K562 (cell line): ENCODE measurements at regions not wholly inside any gene's neighbourhood (a gene's known extent, or its start where the extent isn't known, plus 50 kb on each side); places are given as distances from the start of the nearest gene placed in this dataset.

Source experiments
- ATF3 ChIP-seq, 2 experiments: fragments of 450-650 bp in 1 of 2; sonication (generic) in 1 of 2; formaldehyde crosslinking in 1 of 2; IDR thresholded peaks in 1 of 2; conservative IDR thresholded peaks in 1 of 2; 2 replicates each; pipeline versions ENCODE4 v1.6.1 to v1.8.1; 2016 to 2023; ENCODE audit warnings: mild to moderate bottlenecking in 2 of 2, moderate library complexity in 2 of 2, inconsistent platforms in 1 of 2, missing genetic modification reagents in 1 of 2
- ATF7 ChIP-seq: fragments of 450-650 bp; IDR thresholded peaks from 2 replicates; pipeline ENCODE4 v1.7.1; 2014; ENCODE audit warnings: mild to moderate bottlenecking, moderate library complexity
- CREB5 ChIP-seq: fragments of 250-450 bp; sonication (Bioruptor Pico); IDR thresholded peaks from 2 replicates; pipeline ENCODE4 v1.5.0; 2020; ENCODE audit warnings: mild to moderate bottlenecking
- DMBX1 ChIP-seq: fragments of 250-450 bp; sonication (Bioruptor Pico); IDR thresholded peaks from 2 replicates; pipeline ENCODE4 v1.8.0; 2022; ENCODE audit warnings: inconsistent platforms, mild to moderate bottlenecking, moderate library complexity, borderline replicate concordance
- DPF2 ChIP-seq: fragments of 450-650 bp; IDR thresholded peaks from 2 replicates; pipeline ENCODE4 v1.6.1; 2016
- NCOA6 ChIP-seq: fragments of 450-650 bp; IDR thresholded peaks from 2 replicates; pipeline ENCODE4 v1.6.1; 2017; ENCODE audit warnings: mild to moderate bottlenecking
- PHB2 ChIP-seq: fragments of 450-650 bp; IDR thresholded peaks from 2 replicates; pipeline ENCODE4 v1.6.1; 2017; ENCODE audit warnings: low read depth
- PHF21A ChIP-seq: fragments of 450-650 bp; IDR thresholded peaks from 2 replicates; pipeline ENCODE4 v1.6.1; 2017; ENCODE audit warnings: low read depth, borderline replicate concordance
- RFX5 ChIP-seq: IDR thresholded peaks from 2 replicates; pipeline ENCODE4 v1.6.1; 2011; ENCODE audit warnings: low read depth, mild to moderate bottlenecking, improper control_type of control experiment, low read length
- SNIP1 ChIP-seq: fragments of 450-650 bp; IDR thresholded peaks from 2 replicates; pipeline ENCODE4 v1.7.1; 2017; ENCODE audit warnings: low read depth, mild to moderate bottlenecking
- WHSC1 ChIP-seq: IDR thresholded peaks from one replicate; pipeline ENCODE4 v1.6.1; 2012; ENCODE audit warnings: low read length, control low read depth, inconsistent platforms
- ZNF586 ChIP-seq: fragments of 450-650 bp; formaldehyde crosslinking; conservative IDR thresholded peaks from 2 replicates; pipeline ENCODE4 v1.4.0; 2020; ENCODE audit warnings: mild to moderate bottlenecking, moderate library complexity
- ZNF778 ChIP-seq: fragments of 450-650 bp; formaldehyde crosslinking; IDR thresholded peaks from 2 replicates; pipeline ENCODE4 v1.4.0; 2020; ENCODE audit warnings: mild to moderate bottlenecking, moderate library complexity
- TF ChIP-seq, protein P1 (sequence below): fragments of 450-650 bp; IDR thresholded peaks from 2 replicates; pipeline ENCODE4 v1.6.1; 2016; ENCODE audit warnings: low read depth
- TF ChIP-seq, protein P2 (sequence below): fragments of 200-800 bp; sonication (Bioruptor generic); IDR thresholded peaks from 2 replicates; pipeline ENCODE4 v1.6.1; 2017; ENCODE audit warnings: missing genetic modification characterization, missing compliant biosample characterization

DNA sequence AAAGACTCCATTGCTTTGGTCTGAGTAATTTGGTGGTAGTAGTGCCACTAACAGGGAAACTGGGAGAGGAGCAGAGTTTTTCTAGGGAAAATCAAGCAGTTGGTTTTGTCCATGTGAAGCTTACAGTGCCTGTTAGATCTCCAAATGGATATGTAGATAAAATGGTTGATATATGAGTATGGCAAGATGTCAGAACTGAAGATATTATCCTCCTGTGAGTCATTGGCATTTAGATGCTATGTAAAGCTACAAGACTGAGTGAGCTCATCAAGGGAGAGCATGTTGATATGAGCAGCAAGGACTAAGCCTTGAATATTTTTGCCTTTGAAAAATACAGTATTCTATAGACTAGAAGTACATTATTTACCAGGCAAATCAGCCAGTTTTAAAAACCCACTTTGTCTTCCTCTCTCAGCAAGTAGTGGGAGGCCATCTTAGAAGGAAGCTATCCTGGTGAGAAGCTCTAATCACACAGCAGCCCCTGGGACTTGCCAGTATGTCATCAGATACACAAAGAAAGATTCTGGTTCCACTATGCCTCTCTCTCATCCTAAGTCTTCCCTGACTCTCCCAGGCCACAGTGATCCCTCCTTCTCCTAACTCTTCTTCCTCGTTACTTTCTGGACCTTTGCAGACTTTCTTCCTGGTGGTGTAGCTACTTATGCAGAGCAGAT lies 77.4 kb upstream of the ANKRD28 start (continued):
- TF ChIP-seq, protein P1, sequence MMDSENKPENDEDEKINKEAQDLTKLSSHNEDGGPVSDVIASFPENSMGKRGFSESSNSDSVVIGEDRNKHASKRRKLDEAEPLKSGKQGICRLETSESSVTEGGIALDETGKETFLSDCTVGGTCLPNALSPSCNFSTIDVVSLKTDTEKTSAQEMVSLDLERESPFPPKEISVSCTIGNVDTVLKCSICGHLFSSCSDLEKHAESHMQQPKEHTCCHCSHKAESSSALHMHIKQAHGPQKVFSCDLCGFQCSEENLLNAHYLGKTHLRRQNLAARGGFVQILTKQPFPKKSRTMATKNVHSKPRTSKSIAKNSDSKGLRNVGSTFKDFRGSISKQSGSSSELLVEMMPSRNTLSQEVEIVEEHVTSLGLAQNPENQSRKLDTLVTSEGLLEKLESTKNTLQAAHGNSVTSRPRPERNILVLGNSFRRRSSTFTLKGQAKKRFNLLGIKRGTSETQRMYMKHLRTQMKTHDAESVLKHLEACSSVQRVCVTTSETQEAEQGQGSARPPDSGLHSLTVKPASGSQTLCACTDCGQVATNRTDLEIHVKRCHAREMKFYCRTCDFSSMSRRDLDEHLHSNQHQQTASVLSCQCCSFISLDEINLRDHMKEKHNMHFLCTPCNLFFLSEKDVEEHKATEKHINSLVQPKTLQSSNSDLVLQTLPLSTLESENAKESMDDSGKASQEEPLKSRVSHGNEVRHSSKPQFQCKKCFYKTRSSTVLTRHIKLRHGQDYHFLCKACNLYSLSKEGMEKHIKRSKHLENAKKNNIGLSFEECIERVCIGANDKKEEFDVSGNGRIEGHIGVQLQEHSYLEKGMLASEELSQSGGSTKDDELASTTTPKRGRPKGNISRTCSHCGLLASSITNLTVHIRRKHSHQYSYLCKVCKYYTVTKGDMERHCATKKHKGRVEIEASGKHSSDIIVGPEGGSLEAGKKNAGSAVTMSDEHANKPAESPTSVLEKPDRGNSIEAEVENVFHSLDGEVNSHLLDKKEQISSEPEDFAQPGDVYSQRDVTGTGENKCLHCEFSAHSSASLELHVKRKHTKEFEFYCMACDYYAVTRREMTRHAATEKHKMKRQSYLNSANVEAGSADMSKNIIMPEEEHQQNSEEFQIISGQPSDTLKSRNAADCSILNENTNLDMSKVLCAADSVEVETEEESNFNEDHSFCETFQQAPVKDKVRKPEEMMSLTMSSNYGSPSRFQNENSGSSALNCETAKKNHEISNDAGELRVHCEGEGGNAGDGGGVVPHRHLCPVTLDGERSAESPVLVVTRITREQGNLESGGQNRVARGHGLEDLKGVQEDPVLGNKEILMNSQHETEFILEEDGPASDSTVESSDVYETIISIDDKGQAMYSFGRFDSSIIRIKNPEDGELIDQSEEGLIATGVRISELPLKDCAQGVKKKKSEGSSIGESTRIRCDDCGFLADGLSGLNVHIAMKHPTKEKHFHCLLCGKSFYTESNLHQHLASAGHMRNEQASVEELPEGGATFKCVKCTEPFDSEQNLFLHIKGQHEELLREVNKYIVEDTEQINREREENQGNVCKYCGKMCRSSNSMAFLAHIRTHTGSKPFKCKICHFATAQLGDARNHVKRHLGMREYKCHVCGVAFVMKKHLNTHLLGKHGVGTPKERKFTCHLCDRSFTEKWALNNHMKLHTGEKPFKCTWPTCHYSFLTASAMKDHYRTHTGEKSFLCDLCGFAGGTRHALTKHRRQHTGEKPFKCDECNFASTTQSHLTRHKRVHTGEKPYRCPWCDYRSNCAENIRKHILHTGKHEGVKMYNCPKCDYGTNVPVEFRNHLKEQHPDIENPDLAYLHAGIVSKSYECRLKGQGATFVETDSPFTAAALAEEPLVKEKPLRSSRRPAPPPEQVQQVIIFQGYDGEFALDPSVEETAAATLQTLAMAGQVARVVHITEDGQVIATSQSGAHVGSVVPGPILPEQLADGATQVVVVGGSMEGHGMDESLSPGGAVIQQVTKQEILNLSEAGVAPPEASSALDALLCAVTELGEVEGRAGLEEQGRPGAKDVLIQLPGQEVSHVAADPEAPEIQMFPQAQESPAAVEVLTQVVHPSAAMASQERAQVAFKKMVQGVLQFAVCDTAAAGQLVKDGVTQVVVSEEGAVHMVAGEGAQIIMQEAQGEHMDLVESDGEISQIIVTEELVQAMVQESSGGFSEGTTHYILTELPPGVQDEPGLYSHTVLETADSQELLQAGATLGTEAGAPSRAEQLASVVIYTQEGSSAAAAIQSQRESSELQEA, result no peak
- TF ChIP-seq, protein P2, sequence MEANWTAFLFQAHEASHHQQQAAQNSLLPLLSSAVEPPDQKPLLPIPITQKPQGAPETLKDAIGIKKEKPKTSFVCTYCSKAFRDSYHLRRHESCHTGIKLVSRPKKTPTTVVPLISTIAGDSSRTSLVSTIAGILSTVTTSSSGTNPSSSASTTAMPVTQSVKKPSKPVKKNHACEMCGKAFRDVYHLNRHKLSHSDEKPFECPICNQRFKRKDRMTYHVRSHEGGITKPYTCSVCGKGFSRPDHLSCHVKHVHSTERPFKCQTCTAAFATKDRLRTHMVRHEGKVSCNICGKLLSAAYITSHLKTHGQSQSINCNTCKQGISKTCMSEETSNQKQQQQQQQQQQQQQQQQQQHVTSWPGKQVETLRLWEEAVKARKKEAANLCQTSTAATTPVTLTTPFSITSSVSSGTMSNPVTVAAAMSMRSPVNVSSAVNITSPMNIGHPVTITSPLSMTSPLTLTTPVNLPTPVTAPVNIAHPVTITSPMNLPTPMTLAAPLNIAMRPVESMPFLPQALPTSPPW (CRISPR knock-in tag), result 0 out of 2 replicates have a peak, but pooled peaks have one; percentile 9
- peak; percentile 77 for TF ChIP-seq ATF3 (IDR thresholded peaks at IDR 0.05)
- TF ChIP-seq ATF3 (CRISPR knock-in tag; conservative IDR thresholded peaks at IDR 0.05), result no peak
- TF ChIP-seq PHF21A, result no peak
- TF ChIP-seq ZNF586 (CRISPR knock-in tag), result no peak
- TF ChIP-seq ZNF778 (CRISPR knock-in tag), result no peak
- peak; percentile 44; the same call in 1 of the 2 replicates for TF ChIP-seq DPF2
- no peak for TF ChIP-seq SNIP1
- TF ChIP-seq DMBX1 (CRISPR knock-in tag), result no peak
- TF ChIP-seq NCOA6, result no peak
- TF ChIP-seq WHSC1, result no peak
- TF ChIP-seq PHB2, result no peak
- TF ChIP-seq RFX5, result no peak
- TF ChIP-seq CREB5 (CRISPR knock-in tag), result no peak
- no peak for TF ChIP-seq ATF7
